D721Med (cell line): ENCODE measurements at regions not wholly inside any gene's neighbourhood (a gene's known extent, or its start where the extent isn't known, plus 50 kb on each side); places are given as distances from the start of the nearest gene placed in this dataset.

Source experiments
- DNase-seq: peaks from one replicate; pipeline ENCODE4 v3.0.0; 2011; ENCODE audit warnings: low spot score; ENCODE audit not compliant: insufficient read length
- FAIRE-seq: peaks from 2 replicates; lab custom pipeline; 2011; peaks lifted over from hg19 to GRCh38; lab: Jason Lieb, UNC
- TF ChIP-seq, protein P1 (sequence below): IDR thresholded peaks from 2 replicates; pipeline ENCODE4 v1.5.1; 2012; ENCODE audit warnings: mild to moderate bottlenecking, control low read depth; ENCODE audit not compliant: insufficient read depth; ENCODE audit errors: missing control alignments

DNA sequence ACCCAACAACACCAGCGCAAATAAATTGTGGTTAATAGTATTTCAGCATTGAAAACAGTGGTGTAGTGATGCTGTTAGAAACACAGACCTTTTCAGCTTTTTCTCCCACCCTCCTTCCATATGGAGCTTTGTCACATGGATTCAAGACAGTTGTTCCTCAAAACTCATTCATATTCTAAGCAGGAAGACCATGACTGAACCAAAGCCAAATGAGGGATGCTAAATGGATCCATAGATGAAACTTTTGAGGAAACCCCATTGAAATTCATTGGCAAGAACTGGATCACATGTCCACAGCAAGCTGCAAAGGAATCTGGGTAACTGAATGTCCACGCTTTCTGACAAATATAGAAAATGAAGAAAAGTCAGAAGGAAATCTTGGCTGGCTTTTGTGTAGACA is 615.1 kb upstream of the NETO1 start:
- DNase-seq (no peak), FAIRE-seq (peak; percentile 99)
- TF ChIP-seq, protein P1, sequence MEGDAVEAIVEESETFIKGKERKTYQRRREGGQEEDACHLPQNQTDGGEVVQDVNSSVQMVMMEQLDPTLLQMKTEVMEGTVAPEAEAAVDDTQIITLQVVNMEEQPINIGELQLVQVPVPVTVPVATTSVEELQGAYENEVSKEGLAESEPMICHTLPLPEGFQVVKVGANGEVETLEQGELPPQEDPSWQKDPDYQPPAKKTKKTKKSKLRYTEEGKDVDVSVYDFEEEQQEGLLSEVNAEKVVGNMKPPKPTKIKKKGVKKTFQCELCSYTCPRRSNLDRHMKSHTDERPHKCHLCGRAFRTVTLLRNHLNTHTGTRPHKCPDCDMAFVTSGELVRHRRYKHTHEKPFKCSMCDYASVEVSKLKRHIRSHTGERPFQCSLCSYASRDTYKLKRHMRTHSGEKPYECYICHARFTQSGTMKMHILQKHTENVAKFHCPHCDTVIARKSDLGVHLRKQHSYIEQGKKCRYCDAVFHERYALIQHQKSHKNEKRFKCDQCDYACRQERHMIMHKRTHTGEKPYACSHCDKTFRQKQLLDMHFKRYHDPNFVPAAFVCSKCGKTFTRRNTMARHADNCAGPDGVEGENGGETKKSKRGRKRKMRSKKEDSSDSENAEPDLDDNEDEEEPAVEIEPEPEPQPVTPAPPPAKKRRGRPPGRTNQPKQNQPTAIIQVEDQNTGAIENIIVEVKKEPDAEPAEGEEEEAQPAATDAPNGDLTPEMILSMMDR, result no peak

DNA sequence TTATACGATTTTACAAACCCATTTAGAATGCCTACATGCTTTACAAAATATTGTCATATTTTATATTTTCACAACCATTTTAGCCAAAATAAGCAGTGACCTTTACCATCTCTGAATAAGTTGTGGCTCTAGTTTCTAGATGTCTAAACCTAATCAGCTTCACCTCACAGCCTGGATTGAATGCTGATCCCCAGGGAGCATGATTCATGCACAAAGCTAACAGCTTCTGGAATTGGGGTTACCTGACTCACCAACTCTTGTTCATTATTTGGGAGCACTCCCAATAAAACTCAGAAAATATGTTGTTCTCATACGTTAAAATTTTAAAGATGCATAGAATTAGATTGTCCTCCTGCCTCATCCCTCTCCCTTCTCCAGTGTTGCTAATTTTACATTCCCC is 611.7 kb upstream of the NETO1 start:
- DNase-seq (no peak), FAIRE-seq (no peak)
- TF ChIP-seq, protein P1, result no peak

DNA sequence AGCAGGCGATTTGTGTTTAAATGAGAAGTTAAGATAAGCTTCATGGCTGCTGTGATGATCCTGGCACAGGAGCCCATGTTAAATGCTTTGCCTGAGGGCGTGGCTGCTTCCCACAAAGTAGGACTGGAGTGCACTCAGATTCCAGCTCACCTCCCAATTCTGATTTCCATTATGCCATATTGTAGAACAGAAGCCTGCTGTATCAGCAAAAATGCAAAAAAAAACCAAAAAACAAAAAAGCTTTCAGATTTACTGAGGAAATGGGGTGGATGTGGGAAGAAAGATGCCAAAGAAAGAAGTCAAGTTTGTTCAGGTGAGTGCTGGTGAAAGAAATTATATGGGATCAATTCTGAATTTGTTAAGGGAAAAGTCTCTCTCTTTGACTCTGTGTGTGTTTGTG is 610.4 kb upstream of the NETO1 start:
- DNase-seq, result no peak
- no peak for FAIRE-seq
- TF ChIP-seq, protein P1, result no peak

DNA sequence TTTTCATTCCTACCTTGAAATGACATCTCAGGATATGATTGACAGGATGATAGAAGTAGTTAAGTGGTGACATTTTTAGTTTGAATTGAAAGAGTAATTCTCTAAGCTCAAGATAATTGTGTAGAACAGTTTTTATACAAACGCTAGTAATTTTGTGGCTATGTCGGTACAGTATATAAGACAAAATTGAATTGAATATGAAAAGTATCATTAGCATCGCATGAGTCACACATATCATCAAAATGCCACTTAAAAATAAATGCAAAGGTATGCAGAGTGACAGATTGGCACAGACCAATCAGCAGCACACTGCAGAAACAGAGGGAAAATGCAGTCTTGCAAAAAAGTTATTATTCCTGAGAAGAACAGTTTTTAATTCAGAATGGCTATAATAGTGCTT is 608.2 kb upstream of the NETO1 start:
- TF ChIP-seq, protein P1, result no peak

DNA sequence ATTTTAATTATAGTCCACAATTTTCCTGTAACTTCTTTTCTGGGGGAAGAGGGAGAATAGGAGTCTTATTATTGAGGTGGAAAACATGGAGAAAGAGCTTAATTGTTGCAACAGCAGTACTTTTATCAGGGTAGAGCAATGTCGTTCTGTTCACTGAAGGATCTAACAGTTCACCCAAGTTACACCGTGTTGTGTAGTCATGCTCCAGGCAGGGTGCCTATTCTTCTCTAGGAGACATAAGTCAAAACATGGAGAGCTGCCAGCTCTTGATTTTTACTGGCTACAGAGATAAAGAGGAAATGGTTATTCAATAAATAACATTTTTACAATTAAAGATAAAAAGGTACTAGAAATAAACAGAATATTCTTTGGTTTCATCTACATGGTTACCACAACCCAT is 594.3 kb upstream of the NETO1 start:
- TF ChIP-seq, protein P1, result no peak
- FAIRE-seq, result no peak
- no peak for DNase-seq

More for the DNA sequence above, 608.2 kb upstream of the NETO1 start:
- DNase-seq (no peak), FAIRE-seq (no peak)

DNA sequence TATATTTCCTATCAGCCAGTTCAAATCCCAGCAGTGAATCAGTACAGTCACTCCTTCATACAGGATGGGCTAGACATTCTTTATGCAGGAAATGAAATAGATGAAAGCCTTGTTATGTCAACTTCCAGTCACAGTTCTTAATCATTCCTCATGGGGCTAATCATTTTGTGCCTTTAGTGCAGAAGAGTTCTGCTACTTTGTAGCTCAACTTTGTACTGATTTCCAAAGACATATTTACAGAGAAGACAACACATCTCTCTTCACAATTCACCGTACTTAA is 593.9 kb upstream of the NETO1 start:
- no peak for DNase-seq
- no peak for FAIRE-seq
- TF ChIP-seq, protein P1, result no peak

DNA sequence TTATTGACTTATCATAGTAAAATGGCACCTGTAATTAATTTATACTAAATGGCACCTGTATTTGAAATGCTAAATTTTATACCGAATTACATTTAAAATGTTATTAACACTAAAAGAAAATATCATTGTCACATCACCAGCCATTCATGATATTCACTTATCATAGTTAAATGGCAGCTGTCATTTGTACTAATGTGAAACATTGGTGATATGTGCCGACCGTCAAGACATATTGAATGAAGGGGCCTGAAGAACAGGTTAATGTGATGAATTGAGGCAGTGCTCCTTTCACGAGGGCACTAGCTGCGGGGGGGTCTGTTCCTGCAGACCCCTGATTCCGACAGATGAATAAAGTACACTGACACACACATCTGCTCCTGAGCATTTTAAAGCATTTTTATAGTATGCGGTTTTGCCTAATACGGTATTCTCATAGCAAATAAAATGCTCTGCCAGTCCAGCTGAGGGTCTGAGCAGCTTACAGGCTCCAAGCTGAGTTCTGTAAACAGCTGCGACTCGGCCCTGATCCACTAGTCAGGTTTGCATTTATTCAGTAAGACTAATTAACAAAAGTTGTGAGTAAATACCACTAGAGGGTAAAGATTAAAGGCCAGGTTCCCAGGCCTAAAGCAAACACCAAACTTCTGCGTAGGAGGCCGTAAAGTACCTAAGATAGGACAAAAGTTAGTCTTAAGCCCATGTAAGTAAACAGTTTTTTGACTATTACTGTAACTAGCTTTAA is 593.4 kb upstream of the NETO1 start:
- DNase-seq (no peak), FAIRE-seq (no peak)
- TF ChIP-seq, protein P1, result no peak
